Tibial artery (tissue), 4 donors: ENCODE measurements at regions not wholly inside any gene's neighbourhood (a gene's known extent, or its start where the extent isn't known, plus 50 kb on each side); places are given as distances from the start of the nearest gene placed in this dataset.

Experiments
- DNase-seq, 2 donors: peaks; one replicate each; pipeline ENCODE4 v3.0.0-alpha.2; 2019
- H3K27ac ChIP-seq, 2 donors: fragments of 200-600 bp; sonication (generic) in 1 of 2; 1 replicate in 1 of 2; 2 replicates in 1 of 2; pipeline ENCODE4 v1.5.1; 2018 to 2019; ENCODE audit warnings: mild to moderate bottlenecking in 1 of 2
- H3K27me3 ChIP-seq, 2 donors: fragments of 200-600 bp; sonication (generic) in 1 of 2; one replicate each; pipeline versions ENCODE4 v1.5.1 to v1.6.0; 2016 to 2019
- H3K36me3 ChIP-seq, 3 donors: fragments of 200-600 bp; sonication (generic) in 2 of 3; one replicate each; pipeline ENCODE4 v1.5.1; 2016 to 2019; ENCODE audit warnings: mild to moderate bottlenecking in 2 of 3
- H3K4me1 ChIP-seq, 4 donors: fragments of 200-600 bp; sonication (generic) in 2 of 4; 1 replicate in 3 of 4; 2 replicates in 1 of 4; pipeline ENCODE4 v1.5.1; 2016 to 2019
- H3K4me3 ChIP-seq, 2 donors: fragments of 200-600 bp; sonication (generic) in 1 of 2; 1 replicate in 1 of 2; 2 replicates in 1 of 2; pipeline ENCODE4 v1.5.1; 2018 to 2019; ENCODE audit warnings: mild to moderate bottlenecking in 2 of 2
- H3K9me3 ChIP-seq, 3 donors: fragments of 200-600 bp; sonication (generic) in 1 of 3; one replicate each; pipeline ENCODE4 v1.5.1; 2016 to 2019
- intact Hi-C: fragments of 100-400 bp; cut with DNase I; formaldehyde crosslinking; loops from one replicate; pipeline ENCODE4 v1.15.0; 2023; ENCODE audit warnings: low total_unique reads
- TF ChIP-seq, protein P1 (sequence below), 2 experiments: fragments of 200-600 bp in 1 of 2; fragments of 450-650 bp in 1 of 2; IDR thresholded peaks; one replicate each; pipeline ENCODE4 v1.5.1; 2017 to 2019; ENCODE audit warnings: antibody characterized with exemption in 2 of 2, mild to moderate bottlenecking in 1 of 2, moderate library complexity in 1 of 2

GRCh38 chr7:41058986-41059741 is 643.7 kb downstream of the INHBA start:
- Histone ChIP-seq H3K4me1 (no peaks in the 10 kb centered on the region), H3K36me3 (no peaks in the 10 kb centered on the region), H3K4me3 (no peak overlapping the region), H3K9me3 (no peaks in the 10 kb centered on the region), H3K27me3 (no peaks in the 10 kb centered on the region), H3K27ac (no peak overlapping the region)
- DNase-seq, result no peak
- TF ChIP-seq, protein P1, sequence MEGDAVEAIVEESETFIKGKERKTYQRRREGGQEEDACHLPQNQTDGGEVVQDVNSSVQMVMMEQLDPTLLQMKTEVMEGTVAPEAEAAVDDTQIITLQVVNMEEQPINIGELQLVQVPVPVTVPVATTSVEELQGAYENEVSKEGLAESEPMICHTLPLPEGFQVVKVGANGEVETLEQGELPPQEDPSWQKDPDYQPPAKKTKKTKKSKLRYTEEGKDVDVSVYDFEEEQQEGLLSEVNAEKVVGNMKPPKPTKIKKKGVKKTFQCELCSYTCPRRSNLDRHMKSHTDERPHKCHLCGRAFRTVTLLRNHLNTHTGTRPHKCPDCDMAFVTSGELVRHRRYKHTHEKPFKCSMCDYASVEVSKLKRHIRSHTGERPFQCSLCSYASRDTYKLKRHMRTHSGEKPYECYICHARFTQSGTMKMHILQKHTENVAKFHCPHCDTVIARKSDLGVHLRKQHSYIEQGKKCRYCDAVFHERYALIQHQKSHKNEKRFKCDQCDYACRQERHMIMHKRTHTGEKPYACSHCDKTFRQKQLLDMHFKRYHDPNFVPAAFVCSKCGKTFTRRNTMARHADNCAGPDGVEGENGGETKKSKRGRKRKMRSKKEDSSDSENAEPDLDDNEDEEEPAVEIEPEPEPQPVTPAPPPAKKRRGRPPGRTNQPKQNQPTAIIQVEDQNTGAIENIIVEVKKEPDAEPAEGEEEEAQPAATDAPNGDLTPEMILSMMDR (IDR thresholded peaks at IDR 0.05), result no peak
- intact Hi-C loops, result no loop called here

DNA sequence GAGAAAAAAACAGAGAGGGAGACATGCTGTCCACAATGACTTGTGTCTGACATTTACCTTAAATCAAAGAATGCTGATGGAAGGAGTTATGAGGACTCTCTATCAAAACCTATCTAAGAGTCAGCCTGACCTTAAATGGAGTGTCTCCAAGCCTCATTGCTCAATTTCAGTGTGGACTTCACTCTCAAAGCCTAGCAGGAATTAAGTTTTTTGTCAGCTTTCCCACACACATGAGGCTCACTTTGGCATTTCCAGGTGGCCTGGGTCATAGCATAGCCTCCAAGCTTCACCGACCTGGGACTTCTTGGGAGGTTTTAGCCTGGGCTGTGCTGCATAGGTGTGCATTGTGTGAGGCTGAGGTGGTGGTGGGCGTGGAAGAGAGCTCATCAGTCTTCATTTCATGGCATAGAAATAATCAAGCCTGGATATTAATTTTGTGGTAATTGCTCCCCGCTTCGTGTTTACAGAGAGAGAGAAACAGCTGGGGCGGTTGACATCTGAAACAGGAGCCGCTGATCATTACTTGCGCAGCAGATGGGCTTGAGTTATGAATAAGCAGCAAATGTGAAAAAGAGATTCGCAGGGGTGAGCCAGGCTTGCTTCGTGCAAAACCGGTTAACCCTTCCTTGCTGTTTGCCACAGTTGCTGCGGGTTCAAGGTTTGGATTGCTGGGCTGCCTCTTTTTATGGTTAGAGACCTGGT is 647.8 kb downstream of the INHBA start:
- Histone ChIP-seq H3K4me1 (no peaks in the 10 kb centered on the region), H3K27me3 (no peaks in the 10 kb centered on the region), H3K36me3 (no peaks in the 10 kb centered on the region), H3K9me3 (no peaks in the 10 kb centered on the region), H3K4me3 (no peak overlapping the region), H3K27ac (no peak overlapping the region)
- DNase-seq, result no peak
- intact Hi-C loops, result no loop called here
- TF ChIP-seq, protein P1 (IDR thresholded peaks at IDR 0.05), result no peak

- Histone ChIP-seq H3K36me3 (no peaks in the 10 kb centered on the region), H3K27me3 (no peaks in the 10 kb centered on the region), H3K9me3 (no peaks in the 10 kb centered on the region), H3K4me3 (no peak overlapping the region), H3K27ac (no peak overlapping the region), H3K4me1 (no peaks in the 10 kb centered on the region)
- TF ChIP-seq, protein P1 (IDR thresholded peaks at IDR 0.05), result no peak
- no peak for DNase-seq
- intact Hi-C loops, result no loop called here
Measured at GRCh38 chr7:41053820-41054219, 649.1 kb downstream of the INHBA start.

DNA sequence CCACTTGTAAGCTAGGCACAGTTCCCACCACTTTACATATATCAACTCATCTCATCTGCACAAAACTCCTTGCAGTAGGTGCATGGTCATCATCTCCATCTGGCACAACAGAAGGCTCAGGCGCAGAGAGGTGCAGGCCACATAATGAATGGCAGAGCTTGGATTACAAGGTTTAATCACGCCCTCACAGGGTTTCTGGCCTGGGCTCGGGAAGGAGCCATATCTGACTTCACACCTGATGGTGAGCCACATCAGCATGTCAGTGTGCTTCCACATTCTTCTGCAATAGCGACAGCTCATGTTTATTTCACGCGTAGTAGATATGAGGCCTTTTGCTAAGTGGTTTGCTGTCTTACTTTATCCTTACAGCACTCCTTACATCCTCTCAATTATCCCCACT is 650.2 kb downstream of the INHBA start:
- TF ChIP-seq, protein P1 (IDR thresholded peaks at IDR 0.05), result no peak
- H3K27me3 ChIP-seq, result no peaks in the 10 kb centered on the region
- H3K36me3 ChIP-seq, result no peaks in the 10 kb centered on the region
- no peak overlapping the region for H3K27ac ChIP-seq
- H3K9me3 ChIP-seq, result no peaks in the 10 kb centered on the region
- intact Hi-C loops, result no loop called here
- H3K4me1 ChIP-seq, result no peaks in the 10 kb centered on the region
- no peak for DNase-seq
- no peak overlapping the region for H3K4me3 ChIP-seq

DNA sequence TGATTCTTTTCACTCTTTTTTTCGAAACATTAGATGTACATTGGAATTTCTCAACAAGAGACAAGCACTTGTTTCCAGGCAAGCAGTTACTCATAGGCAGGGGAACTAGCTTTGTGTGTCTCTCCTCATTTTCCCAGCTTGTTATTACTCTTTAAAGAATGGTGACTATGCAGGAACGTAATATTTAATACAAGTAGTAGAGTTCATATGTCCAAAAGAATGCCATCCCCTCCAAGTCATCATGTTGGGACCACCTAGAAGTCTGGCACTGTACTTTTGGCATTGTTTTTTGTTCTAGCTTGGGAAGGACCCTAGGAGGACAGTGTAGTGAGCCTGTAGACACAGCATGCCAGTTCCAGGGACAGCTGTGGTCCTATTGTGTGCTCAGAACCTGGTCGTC is 650.7 kb downstream of the INHBA start:
- no peak for DNase-seq
- Histone ChIP-seq H3K4me1 (no peaks in the 10 kb centered on the region), H3K27me3 (no peaks in the 10 kb centered on the region), H3K36me3 (no peaks in the 10 kb centered on the region), H3K9me3 (no peaks in the 10 kb centered on the region), H3K27ac (no peak overlapping the region), H3K4me3 (no peak overlapping the region)
- intact Hi-C loops, result no loop called here
- TF ChIP-seq, protein P1 (IDR thresholded peaks at IDR 0.05), result no peak
